ENCODE measurements at regions not wholly inside any gene's neighbourhood (a gene's known extent, or its start where the extent isn't known, plus 50 kb on each side); places are given as distances from the start of the nearest gene placed in this dataset.

GRCh38 chr2:34012715-34013302 is 413.7 kb upstream of the FAM98A start:
- DNase-seq = no peak

GRCh38 chr2:34011684-34012083 is 412.6 kb upstream of the FAM98A start:
- DNase-seq = no peak

GRCh38 chr2:34005901-34006300 is 406.8 kb upstream of the FAM98A start:
- no peak for DNase-seq

- no peak for DNase-seq
Measured at GRCh38 chr2:34004936-34005335, 405.8 kb upstream of the FAM98A start.

- DNase-seq = no peak
Measured at GRCh38 chr2:34003795-34004194, 404.7 kb upstream of the FAM98A start.

GRCh38 chr2:34001557-34001956 is 402.5 kb upstream of the FAM98A start:
- DNase-seq = no peak

- no peak for DNase-seq
Measured at GRCh38 chr2:33984131-33984530, 385.0 kb upstream of the FAM98A start.

- DNase-seq = no peak
Measured at GRCh38 chr2:33978471-33978870, 379.4 kb upstream of the FAM98A start.

- DNase-seq = no peak
Measured at GRCh38 chr2:33975498-33975897, 376.4 kb upstream of the FAM98A start.

- no peak for DNase-seq
Measured at GRCh38 chr2:33967103-33967502, 368.0 kb upstream of the FAM98A start.

- DNase-seq = no peak
Measured at GRCh38 chr2:33958591-33958990, 359.5 kb upstream of the FAM98A start.

- DNase-seq = no peak
Measured at GRCh38 chr2:33949371-33949770, 350.3 kb upstream of the FAM98A start.

- no peak for DNase-seq
Measured at GRCh38 chr2:33946193-33946592, 347.1 kb upstream of the FAM98A start.

- DNase-seq = no peak
Measured at GRCh38 chr2:33933203-33933602, 334.1 kb upstream of the FAM98A start.

- no peak for DNase-seq
Measured at GRCh38 chr2:33931164-33931563, 332.1 kb upstream of the FAM98A start.

GRCh38 chr2:33929467-33929866 is 330.4 kb upstream of the FAM98A start:
- no peak for DNase-seq

- DNase-seq = no peak
Measured at GRCh38 chr2:33927756-33928155, 328.7 kb upstream of the FAM98A start.

- DNase-seq = no peak
Measured at GRCh38 chr2:33925311-33925710, 326.2 kb upstream of the FAM98A start.

GRCh38 chr2:33924586-33925169 is 325.6 kb upstream of the FAM98A start:
- no peak for DNase-seq

GRCh38 chr2:33917252-33917651 is 318.2 kb upstream of the FAM98A start:
- DNase-seq = no peak

GRCh38 chr2:33913071-33913616 is 314.0 kb upstream of the FAM98A start:
- DNase-seq = no peak

- DNase-seq = no peak
Measured at GRCh38 chr2:33911327-33911726, 312.2 kb upstream of the FAM98A start.

- no peak for DNase-seq
Measured at GRCh38 chr2:33909945-33910695, 311.0 kb upstream of the FAM98A start.

- DNase-seq = no peak
Measured at GRCh38 chr2:33907866-33908265, 308.8 kb upstream of the FAM98A start.

Data from CD4-positive, alpha-beta T cell treated with Interleukin-17A for 1 hour (primary cell).